ENCODE measurements at regions not wholly inside any gene's neighbourhood (a gene's known extent, or its start where the extent isn't known, plus 50 kb on each side); places are given as distances from the start of the nearest gene placed in this dataset.

DNA sequence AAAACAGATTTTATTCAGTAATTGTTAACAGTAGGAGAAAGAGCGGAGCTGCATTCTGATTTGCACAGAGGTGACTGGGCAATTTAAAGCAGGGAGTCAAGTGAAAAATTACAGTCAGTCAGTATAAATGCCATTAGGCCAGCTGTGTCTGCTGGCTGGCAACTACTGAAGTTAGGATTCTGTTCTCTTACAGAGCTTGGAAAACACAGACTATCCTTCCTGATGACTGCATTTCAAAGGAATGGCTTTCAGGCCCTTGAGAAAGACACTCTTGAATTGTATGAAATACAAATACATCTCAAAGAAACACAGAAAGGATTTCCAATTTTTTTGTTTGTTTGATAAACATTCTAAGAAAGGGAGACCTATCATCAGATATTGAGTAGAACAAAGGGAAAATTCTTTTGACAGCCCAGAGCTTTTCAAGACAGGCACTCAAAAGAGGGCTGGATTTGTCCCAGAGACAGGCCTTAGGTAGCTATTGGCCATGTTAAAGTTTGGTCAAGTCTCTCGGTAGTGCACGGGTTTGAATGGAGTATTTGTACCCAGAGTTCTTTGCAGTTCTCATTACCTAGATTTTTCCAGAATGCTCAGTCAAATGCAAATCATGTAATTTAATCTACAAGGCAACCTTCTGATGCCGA is 551.2 kb upstream of the CCDC54 start:
- Histone ChIP-seq H3K27me3 (ENCODE audit: insufficient read depth) (no peaks in the 10 kb centered on the region), H3K27ac (ENCODE audit: low read depth in 2 of 2, low read length in 1 of 2) (peak overlapping the region; percentile 72 to 75), H3K36me3 (replicated peaks in 1 of 2; ENCODE audit: control insufficient read depth in 1 of 2, insufficient read depth in 2 of 2, low read length in 1 of 2) (peaks cover 0 to 3% of the 10 kb centered on the region in 2 experiments), H3K4me2 (peak overlapping the region; percentile 2; the same call in 1 of the 2 replicates), H3K4me1 (ENCODE audit: control insufficient read depth in 1 of 2, insufficient read depth in 2 of 2, low read depth in 1 of 2, low read length in 1 of 2) (peaks cover 19 to 38% of the 10 kb centered on the region in 2 experiments; a peak in 3 of 4 replicates), H4K20me1 (ENCODE audit: insufficient read depth) (no peaks in the 10 kb centered on the region), H3K9me2 (no peaks in the 10 kb centered on the region), H3F3A (replicated peaks; ENCODE audit: insufficient read depth) (peaks cover 22% of the 10 kb centered on the region), H3K4me3 (ENCODE audit: low read depth in 2 of 2, low read length in 1 of 2) (no peak overlapping the region), H3K9ac (peak overlapping the region; percentile 7; the same call in 1 of the 2 replicates), H3K79me2 (ENCODE audit: insufficient read depth) (no peaks in the 10 kb centered on the region), H3K9me3 (no peaks in the 10 kb centered on the region), H2AFZ (ENCODE audit: low read depth) (peak overlapping the region; percentile 10; the same call in 1 of the 2 replicates)
- no peak for TF ChIP-seq YY1 (IDR thresholded peaks at IDR 0.05; ENCODE audit: low read depth)
- no peak for TF ChIP-seq RCOR1 (IDR thresholded peaks at IDR 0.05; ENCODE audit: low read length)
- TF ChIP-seq, protein P1, sequence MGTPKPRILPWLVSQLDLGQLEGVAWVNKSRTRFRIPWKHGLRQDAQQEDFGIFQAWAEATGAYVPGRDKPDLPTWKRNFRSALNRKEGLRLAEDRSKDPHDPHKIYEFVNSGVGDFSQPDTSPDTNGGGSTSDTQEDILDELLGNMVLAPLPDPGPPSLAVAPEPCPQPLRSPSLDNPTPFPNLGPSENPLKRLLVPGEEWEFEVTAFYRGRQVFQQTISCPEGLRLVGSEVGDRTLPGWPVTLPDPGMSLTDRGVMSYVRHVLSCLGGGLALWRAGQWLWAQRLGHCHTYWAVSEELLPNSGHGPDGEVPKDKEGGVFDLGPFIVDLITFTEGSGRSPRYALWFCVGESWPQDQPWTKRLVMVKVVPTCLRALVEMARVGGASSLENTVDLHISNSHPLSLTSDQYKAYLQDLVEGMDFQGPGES (IDR thresholded peaks at IDR 0.05; ENCODE audit: low read depth, low read length): no peak
- no peak for TF ChIP-seq MXI1 (IDR thresholded peaks at IDR 0.05; ENCODE audit: low read depth, low read length)
- TF ChIP-seq, protein P2, sequence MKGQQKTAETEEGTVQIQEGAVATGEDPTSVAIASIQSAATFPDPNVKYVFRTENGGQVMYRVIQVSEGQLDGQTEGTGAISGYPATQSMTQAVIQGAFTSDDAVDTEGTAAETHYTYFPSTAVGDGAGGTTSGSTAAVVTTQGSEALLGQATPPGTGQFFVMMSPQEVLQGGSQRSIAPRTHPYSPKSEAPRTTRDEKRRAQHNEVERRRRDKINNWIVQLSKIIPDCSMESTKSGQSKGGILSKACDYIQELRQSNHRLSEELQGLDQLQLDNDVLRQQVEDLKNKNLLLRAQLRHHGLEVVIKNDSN (IDR thresholded peaks at IDR 0.05; ENCODE audit: borderline replicate concordance, low read depth): no peak
- TF ChIP-seq, protein P3, sequence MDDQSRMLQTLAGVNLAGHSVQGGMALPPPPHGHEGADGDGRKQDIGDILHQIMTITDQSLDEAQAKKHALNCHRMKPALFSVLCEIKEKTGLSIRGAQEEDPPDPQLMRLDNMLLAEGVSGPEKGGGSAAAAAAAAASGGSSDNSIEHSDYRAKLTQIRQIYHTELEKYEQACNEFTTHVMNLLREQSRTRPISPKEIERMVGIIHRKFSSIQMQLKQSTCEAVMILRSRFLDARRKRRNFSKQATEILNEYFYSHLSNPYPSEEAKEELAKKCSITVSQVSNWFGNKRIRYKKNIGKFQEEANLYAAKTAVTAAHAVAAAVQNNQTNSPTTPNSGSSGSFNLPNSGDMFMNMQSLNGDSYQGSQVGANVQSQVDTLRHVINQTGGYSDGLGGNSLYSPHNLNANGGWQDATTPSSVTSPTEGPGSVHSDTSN (IDR thresholded peaks at IDR 0.05): peak; percentile 65
- TF ChIP-seq ZBTB33 (IDR thresholded peaks at IDR 0.05; ENCODE audit: borderline replicate concordance, low read depth): no peak
- no peak for TF ChIP-seq FOXJ3 (CRISPR knock-in tag; IDR thresholded peaks at IDR 0.05)
- peak; percentile 41; the same call in 1 of the 2 replicates for TF ChIP-seq FOSL2 (IDR thresholded peaks at IDR 0.05; ENCODE audit: borderline replicate concordance, low read depth)
- TF ChIP-seq EZH2phosphoT487 (IDR thresholded peaks at IDR 0.05; ENCODE audit: borderline replicate concordance, low read depth): no peak
- TF ChIP-seq, protein P4, sequence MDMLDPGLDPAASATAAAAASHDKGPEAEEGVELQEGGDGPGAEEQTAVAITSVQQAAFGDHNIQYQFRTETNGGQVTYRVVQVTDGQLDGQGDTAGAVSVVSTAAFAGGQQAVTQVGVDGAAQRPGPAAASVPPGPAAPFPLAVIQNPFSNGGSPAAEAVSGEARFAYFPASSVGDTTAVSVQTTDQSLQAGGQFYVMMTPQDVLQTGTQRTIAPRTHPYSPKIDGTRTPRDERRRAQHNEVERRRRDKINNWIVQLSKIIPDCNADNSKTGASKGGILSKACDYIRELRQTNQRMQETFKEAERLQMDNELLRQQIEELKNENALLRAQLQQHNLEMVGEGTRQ (IDR thresholded peaks at IDR 0.05; ENCODE audit: borderline replicate concordance, low read depth, low read length): no peak
- peak; percentile 12; the same call in 1 of the 2 replicates for TF ChIP-seq NFIC (IDR thresholded peaks at IDR 0.05; ENCODE audit: borderline replicate concordance)
- TF ChIP-seq MEF2A (IDR thresholded peaks at IDR 0.05; ENCODE audit: borderline replicate concordance, low read depth): no peak
- peak; percentile 66 for TF ChIP-seq TCF12 (IDR thresholded peaks at IDR 0.05)
- peak; percentile 54; the same call in 1 of the 2 replicates for TF ChIP-seq JUND (IDR thresholded peaks at IDR 0.05)
- TF ChIP-seq GABPA (IDR thresholded peaks at IDR 0.05; ENCODE audit: low read depth): no peak
- no peak for TF ChIP-seq NRF1 (IDR thresholded peaks at IDR 0.05; ENCODE audit: low read depth, low read length)
- no peak for TF ChIP-seq TAF1 (IDR thresholded peaks at IDR 0.05; ENCODE audit: borderline replicate concordance, low read depth, low read length)
- no peak for DNase-seq
- CTCF ChIA-PET: interaction anchor here (1.0 to 1.9 kb wide), 5 partner anchors 10 to 1111 kb away, joined by 3 to 8 read pairs (median 4); no protein-coding TSS in a partner anchor
- POLR2A ChIA-PET: no interaction called here
- WGBS (ENCODE audit: low lambda C conversion rate): 82% methylated on average over 4 of the region's 4 CpGs

Measured in SK-N-SH (cell line).